ENCODE measurements at regions not wholly inside any gene's neighbourhood (a gene's known extent, or its start where the extent isn't known, plus 50 kb on each side); places are given as distances from the start of the nearest gene placed in this dataset.

DNA sequence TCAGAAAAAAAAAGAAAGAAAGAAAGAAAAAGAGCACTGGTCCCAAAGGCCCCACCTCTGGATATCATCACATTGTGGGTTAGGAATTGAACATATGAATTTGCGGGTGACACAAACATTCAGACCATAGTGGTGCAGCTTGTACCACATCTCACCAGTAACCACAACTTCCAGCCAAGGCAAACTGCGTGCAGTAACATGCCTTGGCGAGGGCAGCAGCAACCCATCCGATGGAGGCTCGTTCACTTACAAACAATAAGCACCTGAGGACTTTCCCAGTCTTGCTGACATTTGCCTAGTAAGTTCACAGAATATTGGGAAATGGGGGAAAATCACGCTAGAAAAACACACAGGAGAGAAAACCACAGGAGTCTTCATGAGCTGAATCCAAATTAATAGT lies 508.1 kb downstream of the ZNF608 start:
- H3K4me3 Mint-ChIP-seq = no peak overlapping the region
- H3K4me1 Mint-ChIP-seq = no peaks in the 10 kb centered on the region
- no peaks in the 10 kb centered on the region for H3K27me3 Mint-ChIP-seq
- DNase-seq = no peak
- no peak overlapping the region for H3K27ac Mint-ChIP-seq
- ATAC-seq = no peak
- peaks cover 6% of the 10 kb centered on the region for H3K9me3 Mint-ChIP-seq
- no peaks in the 10 kb centered on the region for H3K36me3 Mint-ChIP-seq (ENCODE audit: low read depth)

DNA sequence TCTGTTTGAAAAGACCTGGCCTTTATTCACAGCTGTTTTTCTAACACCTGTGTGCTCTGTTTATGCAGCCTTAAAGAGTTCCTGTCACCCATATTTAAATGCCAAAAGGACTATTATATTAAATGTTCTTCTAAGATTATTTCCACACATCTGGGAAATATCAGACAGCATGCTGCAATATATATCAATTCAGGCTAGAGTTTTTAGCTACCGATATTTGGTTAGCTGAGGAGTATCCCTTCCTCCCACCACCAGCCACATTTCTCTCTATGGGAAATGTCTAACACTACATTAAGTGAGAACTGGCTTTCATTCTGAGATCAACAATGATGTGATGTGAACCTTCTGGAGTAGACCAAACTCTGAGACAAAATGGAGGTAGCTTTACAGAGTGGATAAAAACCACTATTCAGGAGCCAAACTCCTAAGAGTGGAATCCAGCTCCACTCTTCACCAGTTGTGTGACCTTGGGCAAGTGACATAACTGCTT lies 509.2 kb downstream of the ZNF608 start:
- Mint-ChIP-seq H3K27me3 (no peaks in the 10 kb centered on the region), H3K4me1 (no peaks in the 10 kb centered on the region), H3K36me3 (ENCODE audit: low read depth) (no peaks in the 10 kb centered on the region), H3K9me3 (peaks cover 6% of the 10 kb centered on the region), H3K4me3 (no peak overlapping the region), H3K27ac (no peak overlapping the region)
- ATAC-seq (no peak), DNase-seq (no peak)

DNA sequence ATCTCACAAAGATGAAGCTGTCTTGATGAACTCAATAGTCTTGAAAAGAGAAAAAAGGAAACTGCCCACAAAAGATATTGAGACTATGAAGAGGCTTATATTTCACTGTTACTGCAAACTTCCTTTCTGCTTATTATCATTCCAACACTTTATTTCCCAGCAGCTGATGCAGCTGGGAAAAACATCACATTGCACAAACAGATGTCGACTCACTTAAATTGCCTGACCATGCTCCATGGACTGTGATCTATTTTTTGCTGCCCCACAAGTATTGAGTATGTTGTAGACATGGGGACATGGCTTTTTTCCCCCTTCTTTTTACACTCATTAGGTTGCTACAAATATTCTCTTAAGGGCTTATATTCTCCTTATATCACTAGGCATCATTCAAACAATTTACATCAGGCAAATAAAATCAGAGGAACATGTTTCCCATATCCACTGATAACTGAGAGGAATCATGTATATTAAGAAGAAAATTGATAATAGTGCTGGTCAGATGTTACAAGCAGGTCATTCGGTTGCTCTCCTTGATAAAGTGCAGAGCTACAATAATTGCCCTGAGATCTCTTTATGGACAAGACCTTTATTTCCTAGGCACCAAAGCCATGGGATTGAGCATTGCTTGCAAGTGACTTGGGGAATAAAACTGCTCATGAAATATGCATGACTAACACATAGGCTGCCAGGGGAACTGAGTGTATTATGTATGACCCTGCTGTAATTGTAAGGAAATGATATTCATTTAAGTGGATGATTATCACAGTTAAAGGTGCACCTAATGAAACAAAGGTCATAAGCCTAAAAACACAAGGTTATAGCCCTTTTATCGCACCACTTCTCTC lies 509.9 kb downstream of the ZNF608 start:
- ATAC-seq = no peak
- H3K4me3 Mint-ChIP-seq = no peak overlapping the region

DNA sequence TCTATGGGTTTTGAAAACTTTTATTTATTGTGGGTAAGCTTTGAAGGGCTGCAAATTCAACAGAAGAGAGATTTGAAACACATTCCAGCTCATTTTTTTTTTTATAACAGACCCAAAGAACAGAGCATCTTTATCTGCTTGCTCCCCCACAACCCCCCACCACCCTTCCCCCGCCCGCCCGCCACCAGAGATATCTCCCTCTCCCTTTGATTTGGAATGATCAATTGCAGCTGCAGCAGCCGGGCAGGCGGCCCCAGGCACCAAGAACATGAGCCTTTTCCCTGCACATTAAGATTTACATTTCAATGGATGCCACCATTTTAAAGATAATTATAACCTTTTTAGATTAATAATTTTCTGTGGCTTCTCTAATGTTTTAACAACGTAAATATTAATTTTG lies 510.9 kb downstream of the ZNF608 start:
- H3K27ac Mint-ChIP-seq = no peak overlapping the region
- no peaks in the 10 kb centered on the region for H3K36me3 Mint-ChIP-seq (ENCODE audit: low read depth)
- ATAC-seq (no peak), DNase-seq (no peak)
- no peaks in the 10 kb centered on the region for H3K9me3 Mint-ChIP-seq
- no peaks in the 10 kb centered on the region for H3K4me1 Mint-ChIP-seq
- no peaks in the 10 kb centered on the region for H3K27me3 Mint-ChIP-seq
- no peak overlapping the region for H3K4me3 Mint-ChIP-seq

More for the DNA sequence above, 509.9 kb downstream of the ZNF608 start:
- no peaks in the 10 kb centered on the region for H3K9me3 Mint-ChIP-seq
- no peaks in the 10 kb centered on the region for H3K27me3 Mint-ChIP-seq
- H3K36me3 Mint-ChIP-seq (ENCODE audit: low read depth) = no peaks in the 10 kb centered on the region
- no peak overlapping the region for H3K27ac Mint-ChIP-seq
- H3K4me1 Mint-ChIP-seq = no peaks in the 10 kb centered on the region
- no peak for DNase-seq

DNA sequence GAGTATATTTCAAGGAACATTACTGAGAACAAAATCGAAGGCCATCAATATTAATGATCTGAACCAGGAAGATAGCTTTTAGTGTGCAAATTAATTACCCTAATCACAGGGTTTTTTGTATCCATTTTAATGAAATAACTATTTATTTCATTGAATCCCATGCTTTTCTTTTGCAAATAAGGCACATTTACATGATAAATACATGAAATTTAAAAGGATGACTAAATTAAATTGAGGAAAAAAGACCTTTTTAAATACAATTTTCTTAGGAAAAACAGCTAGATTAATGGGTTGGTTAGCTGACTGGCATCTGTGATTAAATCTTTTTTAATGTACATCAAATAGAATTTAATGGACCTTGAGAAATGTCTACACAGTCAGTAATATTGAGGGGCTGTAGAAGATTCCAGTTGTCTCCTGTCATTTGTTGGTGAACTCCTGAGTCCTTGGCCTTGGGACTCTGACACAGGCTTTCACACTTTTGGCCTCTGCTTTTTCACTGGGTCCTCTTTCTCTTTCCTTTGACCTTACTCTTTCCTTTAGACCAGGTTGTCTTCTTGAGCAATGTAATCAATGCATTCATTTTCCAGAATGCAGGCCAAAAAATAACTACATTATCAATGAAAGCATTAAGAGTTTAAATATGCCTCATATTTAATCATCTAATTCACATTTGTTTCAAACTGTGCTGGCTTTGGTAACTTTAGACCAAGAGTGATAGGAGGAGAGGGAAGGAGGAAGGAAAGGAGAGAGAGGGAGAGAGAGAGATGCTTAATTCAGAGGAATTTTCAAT lies 511.5 kb downstream of the ZNF608 start:
- DNase-seq (no peak), ATAC-seq (no peak)
- Mint-ChIP-seq H3K27me3 (no peaks in the 10 kb centered on the region), H3K36me3 (ENCODE audit: low read depth) (no peaks in the 10 kb centered on the region), H3K27ac (no peak overlapping the region), H3K4me3 (no peak overlapping the region), H3K9me3 (no peaks in the 10 kb centered on the region), H3K4me1 (no peaks in the 10 kb centered on the region)

DNA sequence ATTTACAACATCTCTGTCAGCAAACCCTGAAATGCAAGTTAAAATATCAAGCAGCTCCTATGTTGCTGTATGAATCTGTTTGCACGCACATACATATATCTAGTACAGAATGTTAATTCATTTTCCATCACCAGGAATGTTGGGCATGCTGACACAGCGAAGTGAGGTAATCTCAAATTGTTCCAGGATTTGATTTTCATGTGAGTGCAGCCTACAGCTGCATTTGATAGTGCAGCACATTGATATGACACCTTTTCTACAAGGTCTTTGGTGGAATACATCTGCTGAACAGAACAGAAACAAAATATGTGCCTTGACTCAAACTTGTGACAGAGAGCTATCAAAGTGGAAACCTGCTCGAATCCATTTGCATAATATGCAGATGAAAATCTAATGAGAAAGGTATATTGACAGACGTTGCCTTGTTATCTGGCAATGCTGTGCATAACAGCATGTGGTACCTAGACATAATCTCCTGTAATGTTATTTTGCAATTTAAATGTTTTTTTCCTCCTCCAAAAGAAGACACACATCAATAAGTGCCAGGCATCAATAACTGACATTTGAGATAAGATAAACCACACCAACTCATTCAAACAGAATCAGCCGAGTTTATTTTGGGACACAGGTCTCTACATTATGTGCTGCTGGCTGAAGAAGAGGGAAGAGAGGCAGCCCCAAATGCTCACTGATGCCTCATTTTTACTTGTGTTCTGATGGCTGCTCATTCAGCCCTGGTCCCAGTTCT lies 512.2 kb downstream of the ZNF608 start:
- Mint-ChIP-seq H3K27me3 (no peaks in the 10 kb centered on the region), H3K4me3 (no peak overlapping the region), H3K36me3 (ENCODE audit: low read depth) (no peaks in the 10 kb centered on the region), H3K9me3 (no peaks in the 10 kb centered on the region), H3K4me1 (no peaks in the 10 kb centered on the region), H3K27ac (no peak overlapping the region)
- ATAC-seq (no peak), DNase-seq (no peak)

DNA sequence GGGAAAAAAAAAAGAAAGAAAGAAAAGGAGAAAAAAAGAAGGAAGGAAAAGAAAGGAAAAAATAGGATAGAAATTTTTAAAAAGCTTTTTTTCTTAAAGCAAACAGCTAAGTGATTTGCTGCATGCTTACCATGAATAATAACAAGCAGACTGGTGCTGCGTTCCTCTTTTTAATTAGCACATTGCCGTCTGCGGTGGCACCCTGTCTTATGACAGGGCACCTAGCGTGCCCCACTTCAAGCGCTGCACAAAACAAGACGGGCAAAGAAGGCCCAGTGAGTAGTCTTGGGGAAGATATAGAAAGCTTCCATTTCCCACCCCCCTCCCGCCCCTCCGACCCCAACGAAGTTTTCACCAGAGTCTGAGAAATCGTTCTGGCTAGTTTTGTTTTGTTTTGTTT lies 513.9 kb downstream of the ZNF608 start:
- H3K36me3 Mint-ChIP-seq (ENCODE audit: low read depth) = no peaks in the 10 kb centered on the region

DNA sequence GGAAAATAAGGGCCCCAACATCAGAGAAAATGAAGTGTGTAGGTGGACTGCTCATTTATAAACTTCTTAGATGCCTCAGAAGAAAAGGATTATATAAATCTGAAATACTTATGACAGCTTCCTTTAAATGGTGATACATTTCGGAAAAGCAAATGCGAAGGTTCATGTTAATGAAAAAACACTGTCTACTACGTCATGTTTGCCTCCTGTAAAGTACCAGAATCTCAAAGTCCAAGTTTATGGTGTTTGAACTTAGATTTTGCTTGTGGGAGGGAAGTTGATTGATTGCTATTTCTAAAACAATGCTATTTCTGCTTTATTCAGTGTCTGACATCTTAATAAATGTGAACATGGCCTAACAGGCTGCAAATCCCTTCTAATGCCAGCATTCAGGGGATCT lies 514.6 kb downstream of the ZNF608 start:
- H3K36me3 Mint-ChIP-seq (ENCODE audit: low read depth) = no peaks in the 10 kb centered on the region
- no peak for ATAC-seq
- DNase-seq = no peak

More for the DNA sequence above, 513.9 kb downstream of the ZNF608 start:
- ATAC-seq = no peak
- H3K27me3 Mint-ChIP-seq = no peaks in the 10 kb centered on the region
- H3K4me3 Mint-ChIP-seq = no peak overlapping the region
- no peak overlapping the region for H3K27ac Mint-ChIP-seq
- no peak for DNase-seq
- H3K9me3 Mint-ChIP-seq = no peaks in the 10 kb centered on the region
- no peaks in the 10 kb centered on the region for H3K4me1 Mint-ChIP-seq

DNA sequence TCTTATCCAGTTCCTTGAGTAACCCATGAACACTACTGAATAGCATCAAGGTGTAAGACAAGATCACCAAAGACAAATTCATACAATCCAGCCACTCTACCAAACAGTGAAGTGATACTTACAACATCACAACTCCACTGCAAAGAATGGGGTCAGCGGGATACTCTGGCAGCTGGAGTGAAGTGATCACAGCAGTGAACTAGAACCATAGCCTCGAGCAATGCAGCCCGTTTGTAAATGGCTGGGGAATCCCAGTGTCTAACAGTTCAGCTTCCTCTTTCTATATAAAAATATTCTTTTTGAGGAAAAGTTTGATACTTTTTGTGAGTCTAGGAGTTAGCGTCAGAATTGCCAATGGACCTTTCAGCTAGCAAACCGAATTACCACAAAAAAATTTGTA lies 515.2 kb downstream of the ZNF608 start:
- DNase-seq (no peak), ATAC-seq (no peak)
- H3K36me3 Mint-ChIP-seq (ENCODE audit: low read depth) = no peaks in the 10 kb centered on the region
- H3K4me1 Mint-ChIP-seq = no peaks in the 10 kb centered on the region
- no peak overlapping the region for H3K4me3 Mint-ChIP-seq
- H3K27ac Mint-ChIP-seq = no peak overlapping the region
- no peaks in the 10 kb centered on the region for H3K27me3 Mint-ChIP-seq
- peaks cover 5% of the 10 kb centered on the region for H3K9me3 Mint-ChIP-seq

More for the DNA sequence above, 514.6 kb downstream of the ZNF608 start:
- Mint-ChIP-seq H3K4me1 (no peaks in the 10 kb centered on the region), H3K4me3 (no peak overlapping the region), H3K27ac (no peak overlapping the region), H3K9me3 (peaks cover 5% of the 10 kb centered on the region), H3K27me3 (no peaks in the 10 kb centered on the region)

DNA sequence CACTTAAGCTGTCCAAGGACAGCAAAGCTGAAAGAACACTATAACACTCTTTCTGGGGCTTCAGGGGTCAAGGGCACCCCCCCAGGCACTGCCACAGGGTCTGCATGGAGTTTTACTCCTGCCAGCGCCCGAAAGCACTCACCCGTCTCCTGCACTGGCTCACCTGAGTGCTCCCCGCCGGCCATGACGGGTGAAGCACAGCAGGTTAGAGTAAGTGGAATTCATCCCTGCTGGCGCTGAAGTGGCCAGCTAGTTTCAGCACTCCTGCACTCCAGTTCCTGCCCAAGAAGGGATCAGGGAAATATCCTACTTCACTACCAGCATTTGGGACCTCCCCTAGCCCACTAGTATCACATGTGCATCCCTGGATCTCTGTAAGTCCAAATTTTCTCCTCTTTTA lies 516.0 kb downstream of the ZNF608 start:
- Mint-ChIP-seq H3K9me3 (peaks cover 5% of the 10 kb centered on the region), H3K4me1 (no peaks in the 10 kb centered on the region), H3K4me3 (no peak overlapping the region), H3K27ac (no peak overlapping the region), H3K27me3 (no peaks in the 10 kb centered on the region), H3K36me3 (ENCODE audit: low read depth) (no peaks in the 10 kb centered on the region)
- no peak for DNase-seq
- no peak for ATAC-seq

DNA sequence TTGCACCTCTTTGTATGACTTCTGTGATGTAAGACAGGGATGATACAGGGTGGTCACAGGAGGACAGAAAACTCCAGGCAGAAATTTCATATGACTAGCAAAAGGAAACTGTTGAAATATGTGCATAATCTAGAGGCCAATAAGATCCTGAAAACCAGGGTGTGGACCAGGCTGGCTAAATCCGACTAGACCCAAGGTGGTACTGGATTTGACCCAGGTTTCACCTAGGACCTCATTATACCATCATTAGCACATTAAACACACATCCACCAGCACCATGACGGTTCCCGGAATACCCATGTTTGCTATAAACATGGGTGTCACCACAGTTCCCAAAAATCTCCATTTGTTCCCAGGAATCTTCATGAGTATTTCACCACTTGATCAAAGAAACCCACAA lies 517.1 kb downstream of the ZNF608 start:
- Mint-ChIP-seq H3K27me3 (no peaks in the 10 kb centered on the region), H3K4me3 (no peak overlapping the region)

DNA sequence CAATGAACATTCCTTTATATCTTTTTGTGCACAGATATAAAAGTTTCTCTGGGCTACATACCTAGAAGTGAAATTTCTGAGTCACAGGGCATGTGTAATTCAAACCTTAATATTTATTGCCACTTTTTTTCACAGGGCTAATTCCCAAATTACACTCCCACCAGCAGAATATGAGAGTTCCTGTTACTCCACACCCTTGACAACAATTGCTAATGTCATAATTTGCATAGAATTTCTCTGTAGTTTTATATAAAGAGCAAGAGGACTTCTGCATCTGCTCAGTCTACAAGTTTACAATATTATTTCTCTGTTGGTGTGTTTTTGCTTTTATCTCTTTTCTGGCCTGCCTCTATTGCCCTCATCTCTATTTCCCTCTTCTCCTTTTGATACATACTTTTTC lies 518.5 kb downstream of the ZNF608 start:
- H3K27ac Mint-ChIP-seq = no peak overlapping the region
- ATAC-seq = no peak
- no peak for DNase-seq
- H3K27me3 Mint-ChIP-seq = no peaks in the 10 kb centered on the region
- H3K4me3 Mint-ChIP-seq = no peak overlapping the region
- no peaks in the 10 kb centered on the region for H3K36me3 Mint-ChIP-seq (ENCODE audit: low read depth)
- no peaks in the 10 kb centered on the region for H3K4me1 Mint-ChIP-seq
- peaks cover 5% of the 10 kb centered on the region for H3K9me3 Mint-ChIP-seq

More for the DNA sequence above, 517.1 kb downstream of the ZNF608 start:
- Mint-ChIP-seq H3K4me1 (no peaks in the 10 kb centered on the region), H3K36me3 (ENCODE audit: low read depth) (no peaks in the 10 kb centered on the region), H3K27ac (no peak overlapping the region), H3K9me3 (peaks cover 5% of the 10 kb centered on the region)
- ATAC-seq (no peak), DNase-seq (no peak)

DNA sequence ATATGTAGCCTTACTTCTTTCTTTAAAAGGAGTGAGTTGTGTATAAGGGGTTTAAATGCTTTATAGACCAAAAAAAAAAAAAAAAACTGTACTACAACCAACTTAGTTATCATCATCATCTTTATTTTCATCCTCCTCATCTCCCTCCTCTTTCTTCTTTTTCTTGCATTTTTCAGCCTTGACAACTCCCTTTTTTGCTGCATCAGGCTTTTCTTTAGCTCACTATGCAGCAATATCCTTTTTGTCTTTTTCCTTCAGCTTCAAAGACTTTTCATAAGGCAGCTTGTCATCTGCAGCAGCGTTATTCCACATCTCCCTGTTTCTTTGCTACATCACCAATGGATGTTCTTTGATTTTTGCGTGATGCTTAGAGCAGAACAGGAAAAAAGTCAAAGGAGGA lies 526.0 kb downstream of the ZNF608 start:
- DNase-seq = no peak
- H3K9me3 Mint-ChIP-seq = peaks cover 15% of the 10 kb centered on the region
- H3K27me3 Mint-ChIP-seq = no peaks in the 10 kb centered on the region
- H3K27ac Mint-ChIP-seq = no peak overlapping the region
- no peak overlapping the region for H3K4me3 Mint-ChIP-seq
- no peaks in the 10 kb centered on the region for H3K4me1 Mint-ChIP-seq
- ATAC-seq = no peak
- H3K36me3 Mint-ChIP-seq (ENCODE audit: low read depth) = no peaks in the 10 kb centered on the region

DNA sequence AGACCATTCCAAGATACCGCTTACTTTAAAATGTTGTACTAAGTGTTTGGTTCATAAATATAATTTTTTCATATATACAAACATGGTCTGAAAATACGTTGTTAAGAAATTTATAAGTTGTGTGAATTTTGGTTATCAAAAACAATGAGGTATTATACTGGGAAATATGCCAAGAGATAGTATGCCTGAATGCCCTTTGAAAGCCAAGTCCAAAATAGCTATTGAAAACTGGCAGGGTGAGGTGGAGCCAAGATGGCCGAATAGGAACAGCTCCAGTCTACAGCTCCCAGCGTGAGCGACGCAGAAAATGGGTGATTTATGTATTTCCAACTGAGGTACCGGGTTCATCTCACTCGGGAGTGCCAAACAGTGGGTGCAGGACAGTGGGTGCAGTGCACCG lies 533.5 kb downstream of the ZNF608 start:
- ATAC-seq (no peak), DNase-seq (no peak)
- Mint-ChIP-seq H3K4me3 (no peak overlapping the region), H3K27ac (no peak overlapping the region), H3K27me3 (no peaks in the 10 kb centered on the region), H3K4me1 (no peaks in the 10 kb centered on the region), H3K9me3 (peaks cover 5% of the 10 kb centered on the region), H3K36me3 (ENCODE audit: low read depth) (no peaks in the 10 kb centered on the region)
